IPS DF 6.9 (cell line): ENCODE measurements at regions not wholly inside any gene's neighbourhood (a gene's known extent, or its start where the extent isn't known, plus 50 kb on each side); places are given as distances from the start of the nearest gene placed in this dataset.

Source experiments
- DNase-seq: peaks from one replicate; pipeline ENCODE4 v3.0.0-alpha.2; 2013; ENCODE audit warnings: low read depth, low spot score
- H3K27ac ChIP-seq: one replicate; pipeline ENCODE4 v1.5.1; 2013; ENCODE audit warnings: low read length, control low read depth
- H3K27me3 ChIP-seq: 2 replicates; pipeline ENCODE4 v1.6.1; 2013; ENCODE audit warnings: mild to moderate bottlenecking, low read length; ENCODE audit not compliant: control insufficient read depth, insufficient read depth
- H3K36me3 ChIP-seq: 2 replicates; pipeline ENCODE4 v1.6.1; 2013; ENCODE audit warnings: low read length; ENCODE audit not compliant: control insufficient read depth, insufficient read depth
- H3K4me1 ChIP-seq: 2 replicates; pipeline ENCODE4 v1.6.1; 2013; ENCODE audit warnings: low read length; ENCODE audit not compliant: control insufficient read depth, insufficient read depth
- H3K4me3 ChIP-seq: 2 replicates; pipeline ENCODE4 v1.5.1; 2013; ENCODE audit warnings: mild to moderate bottlenecking, low read length
- H3K9me3 ChIP-seq: 2 replicates; pipeline ENCODE4 v1.6.1; 2013; ENCODE audit warnings: low read length, inconsistent platforms; ENCODE audit not compliant: control insufficient read depth, insufficient read depth
- WGBS: extraction: QIAGEN DNeasy Blood & Tissue Kit; methylation state at CpG from one replicate; pipeline ENCODE4 v1.1.7; 2013; ENCODE audit warnings: mixed read lengths, missing lambda C conversion rate; ENCODE audit not compliant: insufficient read length, insufficient coverage; 5-methylcytosine and 5-hydroxymethylcytosine counted together

- no CpG with 5 or more reads among the region's 4 CpGs for WGBS
- H3K4me3 ChIP-seq: no peak overlapping the region
- no peaks in the 10 kb centered on the region for H3K27me3 ChIP-seq
- H3K36me3 ChIP-seq: no peaks in the 10 kb centered on the region; the same call in 1 of the 2 replicates
- H3K4me1 ChIP-seq: no peaks in the 10 kb centered on the region
- H3K9me3 ChIP-seq: no peaks in the 10 kb centered on the region
- H3K27ac ChIP-seq: no peak overlapping the region
- DNase-seq: no peak
Observed at GRCh38 chr12:124717318-124717717, 146.3 kb downstream of the SCARB1 start.

GRCh38 chr12:124716208-124717130, 147.2 kb downstream of the SCARB1 start:
- no peaks in the 10 kb centered on the region for H3K9me3 ChIP-seq
- no peaks in the 10 kb centered on the region; the same call in 1 of the 2 replicates for H3K36me3 ChIP-seq
- WGBS: no CpG with 5 or more reads among the region's 22 CpGs
- no peak for DNase-seq
- H3K4me3 ChIP-seq: no peak overlapping the region
- H3K27me3 ChIP-seq: no peaks in the 10 kb centered on the region
- no peak overlapping the region for H3K27ac ChIP-seq
- H3K4me1 ChIP-seq: no peaks in the 10 kb centered on the region

- no peaks in the 10 kb centered on the region for H3K27me3 ChIP-seq
- no peaks in the 10 kb centered on the region for H3K9me3 ChIP-seq
- H3K36me3 ChIP-seq: no peaks in the 10 kb centered on the region; the same call in 1 of the 2 replicates
- DNase-seq: no peak
- no peak overlapping the region for H3K27ac ChIP-seq
- no peaks in the 10 kb centered on the region for H3K4me1 ChIP-seq
- H3K4me3 ChIP-seq: no peak overlapping the region
- WGBS: no CpG with 5 or more reads among the region's 15 CpGs
Observed at GRCh38 chr12:124715121-124715990, 147.9 kb upstream of the NCOR2 start.

DNA sequence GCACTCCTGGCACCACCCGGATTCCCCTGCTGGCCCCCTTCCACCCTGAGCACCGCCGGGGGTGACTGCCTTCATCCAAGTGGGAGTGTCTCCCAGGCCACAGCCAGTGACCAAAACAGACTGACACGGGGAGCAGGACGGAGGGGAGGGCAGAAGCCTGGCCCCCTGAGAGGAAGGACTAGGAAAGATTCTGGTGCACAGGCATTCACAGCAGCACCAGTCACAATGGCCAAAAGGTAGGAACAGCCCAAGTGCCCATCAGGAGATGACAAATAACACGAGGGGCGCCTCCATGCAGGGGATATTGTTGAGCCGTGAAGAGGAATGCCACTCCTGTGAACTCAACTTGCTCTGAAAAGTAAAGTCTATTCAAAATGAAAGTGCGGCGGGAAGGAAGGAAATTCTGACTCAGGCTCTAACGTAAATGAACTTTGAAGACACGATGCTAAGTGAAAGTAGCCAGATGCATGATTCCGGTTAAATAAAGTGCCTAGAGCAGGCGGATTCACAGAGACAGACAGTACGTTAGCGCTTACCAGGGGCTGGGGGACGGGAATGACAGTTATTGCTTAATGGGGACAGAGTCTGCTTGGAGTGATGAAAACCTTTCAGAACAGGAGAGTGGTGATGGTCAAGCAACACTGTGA, 146.1 kb upstream of the NCOR2 start:
- WGBS: no CpG with 5 or more reads among the region's 17 CpGs
- no peak for DNase-seq
- no peak overlapping the region for H3K27ac ChIP-seq
- no peak overlapping the region for H3K4me3 ChIP-seq
- H3K9me3 ChIP-seq: no peaks in the 10 kb centered on the region
- no peaks in the 10 kb centered on the region; the same call in 1 of the 2 replicates for H3K36me3 ChIP-seq
- H3K4me1 ChIP-seq: no peaks in the 10 kb centered on the region
- H3K27me3 ChIP-seq: no peaks in the 10 kb centered on the region

DNA sequence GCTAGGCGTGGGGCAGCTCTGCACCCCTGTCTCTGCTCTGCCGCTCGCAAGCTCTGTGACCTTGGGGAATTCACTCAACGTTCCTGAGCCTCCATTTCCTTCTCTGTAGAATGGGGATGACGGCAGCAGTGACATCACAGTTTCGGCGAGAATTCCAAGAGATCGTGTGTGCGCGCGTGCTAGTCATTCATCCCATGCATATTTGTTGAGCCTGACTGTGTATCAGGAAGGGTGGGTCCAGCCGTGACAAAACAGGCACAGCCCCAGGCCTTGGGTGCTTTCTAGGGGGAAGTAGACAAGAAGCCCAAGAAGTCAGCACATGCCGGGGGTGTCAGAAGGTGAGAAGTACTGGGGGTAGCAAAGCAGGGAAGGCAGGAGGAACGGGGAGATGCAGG, 145.6 kb upstream of the NCOR2 start:
- Histone ChIP-seq H3K27me3 (no peaks in the 10 kb centered on the region), H3K4me3 (no peak overlapping the region), H3K9me3 (no peaks in the 10 kb centered on the region), H3K27ac (no peak overlapping the region), H3K4me1 (no peaks in the 10 kb centered on the region), H3K36me3 (no peaks in the 10 kb centered on the region; the same call in 1 of the 2 replicates)
- DNase-seq: no peak
- WGBS: no CpG with 5 or more reads among the region's 14 CpGs

GRCh38 chr12:124711344-124711743, 143.9 kb upstream of the NCOR2 start:
- Histone ChIP-seq H3K9me3 (no peaks in the 10 kb centered on the region), H3K36me3 (no peaks in the 10 kb centered on the region), H3K27ac (no peak overlapping the region), H3K4me3 (no peak overlapping the region), H3K27me3 (no peaks in the 10 kb centered on the region), H3K4me1 (no peaks in the 10 kb centered on the region)
- WGBS: no CpG with 5 or more reads among the region's 11 CpGs
- no peak for DNase-seq

GRCh38 chr12:124709722-124710687, 142.6 kb upstream of the NCOR2 start:
- Histone ChIP-seq H3K36me3 (no peaks in the 10 kb centered on the region), H3K4me3 (no peak overlapping the region), H3K27ac (no peak overlapping the region), H3K27me3 (no peaks in the 10 kb centered on the region), H3K9me3 (no peaks in the 10 kb centered on the region), H3K4me1 (no peaks in the 10 kb centered on the region)
- DNase-seq: no peak
- WGBS: no CpG with 5 or more reads among the region's 8 CpGs

GRCh38 chr12:124707316-124707715, 139.9 kb upstream of the NCOR2 start:
- no peaks in the 10 kb centered on the region for H3K4me1 ChIP-seq
- H3K9me3 ChIP-seq: no peaks in the 10 kb centered on the region
- no peak overlapping the region for H3K4me3 ChIP-seq
- H3K36me3 ChIP-seq: no peaks in the 10 kb centered on the region
- no peaks in the 10 kb centered on the region for H3K27me3 ChIP-seq
- DNase-seq: no peak
- no CpG with 5 or more reads among the region's 8 CpGs for WGBS
- H3K27ac ChIP-seq: no peak overlapping the region

DNA sequence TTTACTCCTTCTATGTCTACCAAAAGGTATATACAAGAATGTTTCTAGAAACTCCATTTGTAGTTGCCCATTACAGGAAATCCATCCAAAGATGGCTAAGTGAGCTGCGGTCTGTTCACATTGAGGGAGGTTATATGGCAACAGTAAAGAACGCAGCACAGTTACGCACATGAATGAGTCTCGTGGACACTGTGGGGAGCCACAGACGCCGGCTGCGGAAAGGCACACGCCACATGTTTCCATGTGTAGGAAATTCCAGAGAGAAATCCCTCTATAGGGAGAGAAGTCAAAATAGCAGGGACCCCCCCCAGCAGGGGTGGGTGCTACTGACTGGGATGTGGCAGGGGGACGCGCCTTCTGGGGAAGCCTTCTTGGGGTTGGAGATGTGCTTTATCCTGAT, 139.0 kb upstream of the NCOR2 start:
- WGBS: no CpG with 5 or more reads among the region's 10 CpGs
- no peak overlapping the region for H3K4me3 ChIP-seq
- no peaks in the 10 kb centered on the region for H3K4me1 ChIP-seq
- no peaks in the 10 kb centered on the region for H3K27me3 ChIP-seq
- no peak overlapping the region for H3K27ac ChIP-seq
- no peak for DNase-seq
- H3K9me3 ChIP-seq: no peaks in the 10 kb centered on the region
- H3K36me3 ChIP-seq: no peaks in the 10 kb centered on the region
